HG03139 (cell line): ENCODE measurements at regions not wholly inside any gene's neighbourhood (a gene's known extent, or its start where the extent isn't known, plus 50 kb on each side); places are given as distances from the start of the nearest gene placed in this dataset.
"Not testable (repeated sequence)": the region's sequence is repeated elsewhere in the genome, so short reads cannot be mapped to it uniquely, and the experiment has no call there.

Source experiments
- ATAC-seq: cut with Tn5 transposase; IDR thresholded peaks from one replicate; pipeline ENCODE4 v1.9.1; 2021; ENCODE audit not compliant: unreplicated experiment

DNA sequence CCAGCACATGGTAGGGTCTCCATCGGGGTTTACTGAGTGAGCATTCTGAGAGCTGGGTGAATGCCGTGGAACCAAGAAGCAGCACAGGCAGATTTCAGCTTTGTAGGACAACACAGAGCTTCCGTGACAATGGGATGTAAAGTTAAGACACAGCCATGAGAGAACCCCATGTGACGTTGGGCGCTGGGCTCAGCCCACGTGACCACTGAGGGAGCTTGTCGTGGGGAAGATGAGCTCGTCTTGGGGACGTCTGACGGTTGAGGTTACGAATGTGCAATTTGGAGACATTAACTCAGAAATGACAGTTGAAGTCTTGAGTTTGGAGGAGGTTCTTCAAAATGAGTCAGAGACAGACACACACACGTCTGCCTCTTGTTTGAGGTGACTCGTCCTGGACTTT, 51.5 kb upstream of the MUC20 start:
- ATAC-seq, result not testable (repeated sequence)

DNA sequence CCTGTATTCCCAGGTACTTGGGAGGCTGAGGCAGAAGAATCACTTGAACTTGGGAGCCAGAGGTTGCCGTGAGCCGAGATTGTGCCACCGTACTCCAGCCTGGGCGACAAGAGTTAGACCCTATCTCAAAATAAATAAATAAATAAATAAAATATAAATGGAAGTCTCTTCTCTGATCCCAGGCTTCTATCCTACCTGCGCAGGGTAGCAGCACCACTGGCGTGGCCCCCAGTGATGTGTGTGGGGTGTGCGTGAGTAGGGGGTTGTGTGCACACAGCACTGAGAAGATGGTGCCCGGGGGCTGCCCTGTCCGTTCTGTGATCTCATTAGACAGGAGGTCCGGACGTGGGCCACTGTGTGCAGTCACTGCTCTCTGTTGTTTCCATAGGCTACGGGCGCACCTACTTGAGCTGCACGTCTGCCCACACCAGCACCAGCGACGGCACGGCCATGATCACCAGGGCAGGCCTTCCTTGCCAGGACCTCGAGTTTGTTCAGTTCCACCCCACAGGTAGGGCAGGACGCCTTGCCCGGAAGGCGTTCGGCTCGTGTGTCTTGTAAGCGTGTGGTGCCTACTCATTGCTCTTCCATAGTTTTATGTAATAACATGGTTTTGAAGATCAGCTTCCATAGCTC, 52.5 kb upstream of the MUC20 start:
- ATAC-seq, result not testable (repeated sequence)

DNA sequence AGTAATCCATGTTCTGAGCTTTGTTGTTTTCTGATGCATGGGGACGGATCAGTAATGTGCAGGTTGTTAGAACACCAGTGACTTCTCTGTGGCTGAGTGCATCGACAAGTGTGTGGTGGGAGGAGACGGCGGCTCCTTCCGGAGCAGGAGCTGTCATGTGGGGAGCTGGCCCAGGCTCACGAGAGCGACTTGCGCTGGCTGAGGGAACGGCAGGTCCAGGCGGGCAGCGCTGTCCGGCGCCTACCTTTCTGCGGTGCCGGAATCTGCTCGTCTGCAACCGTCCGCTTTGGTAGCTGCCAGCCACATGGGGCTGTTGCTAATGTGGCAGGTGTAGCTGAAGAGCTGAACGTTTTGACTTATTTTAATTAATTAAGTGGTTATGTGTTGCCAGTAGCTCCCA, 55.5 kb upstream of the MUC20 start:
- ATAC-seq, result not testable (repeated sequence)

DNA sequence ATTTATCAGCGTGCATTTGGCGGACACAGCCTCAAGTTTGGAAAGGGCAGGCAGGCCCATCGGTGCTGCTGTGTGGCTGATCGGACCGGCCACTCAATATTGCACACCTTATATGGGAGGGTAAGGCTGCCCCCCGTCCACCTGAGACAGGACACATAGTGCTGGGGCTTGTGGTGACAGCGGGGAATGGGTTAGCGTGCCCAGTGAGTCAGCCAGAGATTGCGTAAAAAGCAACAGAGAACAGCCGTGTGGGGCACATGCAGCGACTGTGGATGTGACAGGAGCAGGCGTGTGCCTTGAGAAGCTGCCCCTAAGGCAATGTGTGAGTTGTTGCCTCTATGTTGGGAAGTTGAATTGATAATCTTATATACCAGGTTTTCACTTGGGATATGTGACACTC, 56.6 kb upstream of the MUC20 start:
- not testable (repeated sequence) for ATAC-seq

DNA sequence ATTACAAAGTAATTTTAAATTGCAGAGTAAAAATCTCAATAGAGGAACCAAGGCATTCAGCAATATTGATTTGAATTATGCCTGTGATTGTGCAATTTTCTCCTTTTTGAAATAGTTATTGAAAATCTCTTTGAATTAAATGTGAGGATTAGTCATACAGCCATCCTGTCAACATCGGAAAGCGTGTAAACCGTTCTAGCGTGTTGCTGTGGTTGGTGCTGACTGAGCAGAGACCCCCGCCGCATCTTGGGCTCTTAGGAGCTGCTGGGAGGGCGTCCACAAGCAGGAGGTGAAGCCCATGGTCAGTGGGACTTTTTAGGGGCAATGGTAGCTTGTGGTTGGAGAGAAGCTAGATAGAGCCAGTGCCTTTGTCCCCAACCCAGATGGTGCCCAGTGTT, 61.6 kb upstream of the MUC20 start:
- not testable (repeated sequence) for ATAC-seq

DNA sequence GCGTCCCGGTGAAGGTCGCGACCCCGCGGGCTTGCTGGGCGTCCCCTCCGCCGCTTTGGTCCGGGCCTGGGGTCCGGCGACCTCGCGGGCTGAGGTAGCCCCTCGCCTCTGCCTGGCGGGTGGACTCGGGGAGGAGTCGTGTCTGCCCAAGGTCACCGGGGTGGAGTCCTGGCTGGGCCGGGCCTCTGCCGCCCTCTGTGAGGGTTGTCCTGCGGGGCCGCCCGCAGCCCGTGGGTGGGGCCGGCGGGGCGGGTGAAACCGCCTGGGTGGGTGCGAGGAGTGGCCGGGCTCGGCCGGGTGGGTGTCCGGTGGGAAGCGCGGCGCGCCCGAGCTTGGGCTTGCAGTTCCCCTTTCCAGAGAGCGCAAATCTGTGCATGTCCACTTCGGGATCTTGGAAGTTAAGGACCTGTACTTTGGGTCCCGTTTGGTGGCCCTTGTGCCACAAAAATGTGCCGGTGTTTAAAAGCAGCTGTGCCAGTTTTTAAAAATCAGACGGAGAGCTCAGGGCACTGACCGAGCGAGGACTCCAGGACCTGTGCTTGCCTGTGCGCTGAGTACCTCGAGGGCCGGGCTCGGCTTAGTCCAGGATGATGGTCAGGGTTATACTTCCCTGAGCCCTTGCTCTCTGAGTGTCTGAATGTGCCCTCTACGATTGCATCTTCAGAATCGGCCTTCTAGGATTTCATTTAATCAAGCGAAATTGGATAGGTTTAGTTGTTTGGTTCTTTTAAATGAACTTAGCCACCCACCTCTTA, 62.2 kb upstream of the MUC20 start:
- peak; percentile 34 for ATAC-seq

DNA sequence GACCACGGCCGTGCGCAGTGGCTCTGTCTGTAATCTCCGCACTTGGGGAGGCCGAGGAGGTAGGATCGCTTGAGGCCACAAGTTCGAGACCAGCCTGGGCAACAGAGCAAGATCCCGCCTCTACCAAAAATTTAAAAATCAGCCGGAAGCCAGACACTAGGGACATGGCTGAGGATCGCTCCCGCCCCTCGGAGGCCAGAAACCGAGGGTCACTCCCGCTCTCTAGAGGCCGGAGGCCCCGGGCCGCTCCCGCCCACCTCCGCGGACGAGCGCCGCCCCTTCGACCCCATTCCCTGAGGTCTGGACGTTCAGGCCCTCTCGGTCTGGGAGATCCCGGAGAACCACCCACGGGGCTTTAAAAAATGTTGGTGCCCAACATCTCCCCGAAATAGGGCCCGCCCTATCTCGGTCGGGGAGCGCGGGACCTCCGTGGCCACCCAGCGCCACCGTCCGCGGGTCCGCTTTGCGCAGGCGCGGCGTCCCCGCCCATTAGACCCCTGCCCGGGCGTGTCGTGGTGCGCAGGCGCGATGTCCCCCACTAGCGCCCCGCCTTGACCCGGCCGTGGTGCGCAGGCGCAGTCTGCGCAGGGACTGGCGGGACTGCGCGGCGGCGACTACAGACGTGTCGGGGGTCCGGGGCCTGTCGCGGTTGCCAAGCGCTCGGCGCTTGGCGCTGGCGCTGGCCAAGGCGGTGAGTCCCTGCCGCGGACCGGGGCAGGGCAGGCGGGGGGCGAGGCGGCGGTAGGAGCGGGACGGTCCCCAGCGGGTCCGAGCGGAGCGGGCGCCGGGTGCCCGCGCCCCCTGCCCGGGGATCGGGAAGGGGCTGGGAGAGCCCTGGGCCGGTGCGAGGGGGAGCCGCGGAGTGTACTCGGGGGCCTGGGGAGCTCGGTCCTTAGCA, 63.1 kb upstream of the MUC20 start:
- ATAC-seq, result peak; percentile 78

DNA sequence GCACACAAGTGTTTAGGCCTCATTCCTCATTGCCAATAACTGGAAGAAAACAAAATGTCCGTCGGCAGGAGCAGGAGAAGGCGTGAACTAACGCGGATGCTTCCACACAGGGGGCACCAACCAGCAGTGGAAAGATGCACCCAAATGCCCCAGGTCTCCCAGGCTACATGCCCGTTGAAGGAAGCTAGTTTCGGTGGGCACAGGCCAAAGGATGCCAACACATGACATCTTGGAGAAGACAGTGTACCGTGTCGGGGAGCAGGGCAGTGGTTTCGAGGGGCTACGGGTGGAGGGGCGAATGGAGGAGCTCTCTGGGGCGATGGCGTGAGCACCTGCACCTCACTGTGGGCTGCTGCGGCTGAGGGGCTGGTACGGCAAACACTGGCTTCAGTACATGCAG, 64.7 kb upstream of the MUC20 start:
- ATAC-seq, result not testable (repeated sequence)

DNA sequence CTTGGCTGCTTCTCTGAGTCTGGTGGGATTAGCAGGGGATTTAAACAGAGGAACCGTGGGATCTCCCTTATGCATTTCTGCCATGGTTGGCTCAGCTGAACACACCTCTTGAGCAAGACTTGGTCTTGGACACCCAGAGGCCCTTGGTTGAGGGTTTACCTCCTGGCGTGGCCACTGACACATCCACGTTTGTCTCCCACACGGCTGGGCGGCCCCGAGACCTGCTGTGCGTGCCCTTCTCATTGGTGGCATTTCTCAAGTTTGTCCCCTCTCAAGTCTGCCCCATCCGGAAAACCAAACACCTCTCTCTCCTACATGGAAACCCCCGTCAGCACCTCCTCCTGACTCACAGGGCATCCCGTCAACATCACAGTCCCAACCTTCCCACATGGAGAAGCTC, 66.0 kb upstream of the MUC20 start:
- not testable (repeated sequence) for ATAC-seq

DNA sequence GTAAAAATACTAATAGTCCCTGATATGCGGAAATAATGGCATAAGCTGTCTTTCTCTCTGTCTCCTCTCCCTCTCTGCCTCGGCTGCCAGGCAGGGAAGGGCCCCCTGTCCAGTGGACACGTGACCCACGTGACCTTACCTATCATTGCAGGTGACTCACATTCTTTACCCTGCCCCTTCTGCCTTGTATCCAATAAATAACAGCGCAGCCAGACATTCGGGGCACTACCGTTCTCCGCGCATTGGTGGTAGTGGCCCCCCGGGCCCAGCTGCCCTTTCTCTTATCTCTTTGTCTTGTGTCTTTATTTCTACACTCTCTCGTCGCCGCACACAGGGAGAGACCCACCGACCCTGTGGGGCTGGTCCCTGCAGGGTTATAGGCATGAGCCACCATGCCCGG, 66.6 kb upstream of the MUC20 start:
- not testable (repeated sequence) for ATAC-seq

DNA sequence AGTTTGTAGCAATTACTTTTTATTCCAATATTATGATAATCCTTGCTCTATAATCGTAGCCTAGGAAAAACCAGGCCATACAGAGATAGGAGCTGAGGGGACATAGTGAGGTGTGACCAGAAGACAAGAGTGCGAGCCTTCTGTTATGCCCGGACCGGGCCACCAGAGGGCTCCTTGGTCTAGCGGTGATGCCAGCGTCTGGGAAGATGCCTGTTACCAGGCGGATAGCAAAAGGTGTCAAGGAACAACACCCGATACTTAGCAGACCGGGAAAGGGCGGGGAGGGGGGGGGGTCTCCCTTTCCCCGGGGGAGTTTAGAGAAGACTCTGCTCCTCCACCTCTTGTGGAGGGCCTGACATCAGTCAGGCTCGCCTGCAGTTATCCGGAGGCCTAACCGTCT, 67.1 kb upstream of the MUC20 start:
- ATAC-seq, result not testable (repeated sequence)

DNA sequence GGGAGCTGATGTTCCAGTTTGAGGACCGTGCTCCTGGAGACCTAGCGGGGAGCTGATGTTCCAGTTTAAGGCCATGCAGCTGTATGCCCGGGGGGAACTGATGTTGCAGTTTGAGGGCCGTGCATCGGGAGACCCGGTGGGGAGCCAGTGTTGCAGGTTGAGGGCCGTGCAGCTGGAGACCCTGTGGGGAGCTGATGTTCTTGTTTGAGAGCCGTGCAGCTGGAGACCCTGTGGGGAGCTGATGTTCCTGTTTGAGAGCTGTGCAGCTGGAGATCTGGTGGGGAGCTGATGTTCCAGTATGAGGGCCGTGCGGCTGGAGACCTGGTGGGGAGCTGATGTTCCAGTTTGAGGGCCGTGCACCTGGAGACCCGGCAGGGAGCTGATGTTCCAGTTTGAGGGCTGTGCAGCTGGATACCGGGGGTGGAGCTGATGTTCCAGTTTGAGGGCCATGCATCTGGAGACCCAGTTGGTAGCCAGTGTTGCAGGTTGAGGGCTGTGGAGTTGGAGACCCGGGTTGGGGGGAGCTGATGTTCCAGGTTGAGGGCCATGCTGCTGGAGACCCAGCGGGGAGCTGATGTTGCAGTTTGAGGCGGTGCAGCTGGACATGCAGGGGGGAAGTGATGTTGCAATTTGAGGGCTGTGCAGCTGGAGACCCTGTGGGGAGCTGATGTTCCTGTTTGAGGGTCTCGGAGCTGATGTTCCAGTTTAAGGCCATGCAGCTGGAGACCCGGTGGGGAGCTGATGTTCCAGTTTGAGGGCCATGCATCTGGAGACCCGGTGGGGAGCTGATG, 64.4 kb upstream of the APOD start:
- not testable (repeated sequence) for ATAC-seq

DNA sequence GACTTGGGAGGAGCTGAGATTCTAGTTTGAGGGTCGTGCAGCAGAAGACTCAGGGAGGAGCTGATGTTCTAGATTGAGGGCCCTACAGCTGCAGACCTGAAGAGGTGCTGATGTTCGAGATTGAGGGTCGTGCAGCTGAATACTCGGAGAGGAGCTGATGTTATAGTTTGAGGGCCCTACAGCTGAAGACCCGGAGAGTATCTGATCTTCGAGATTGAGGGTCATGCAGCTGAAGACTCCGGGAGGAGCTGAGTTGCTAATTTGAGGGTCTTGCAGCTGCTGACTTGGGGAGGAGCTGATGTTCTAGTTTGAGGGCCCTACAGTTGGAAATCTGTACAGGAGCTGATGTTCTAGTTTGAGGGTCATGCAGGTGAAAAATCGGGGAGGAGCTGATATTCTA, 62.1 kb upstream of the APOD start:
- ATAC-seq, result not testable (repeated sequence)

DNA sequence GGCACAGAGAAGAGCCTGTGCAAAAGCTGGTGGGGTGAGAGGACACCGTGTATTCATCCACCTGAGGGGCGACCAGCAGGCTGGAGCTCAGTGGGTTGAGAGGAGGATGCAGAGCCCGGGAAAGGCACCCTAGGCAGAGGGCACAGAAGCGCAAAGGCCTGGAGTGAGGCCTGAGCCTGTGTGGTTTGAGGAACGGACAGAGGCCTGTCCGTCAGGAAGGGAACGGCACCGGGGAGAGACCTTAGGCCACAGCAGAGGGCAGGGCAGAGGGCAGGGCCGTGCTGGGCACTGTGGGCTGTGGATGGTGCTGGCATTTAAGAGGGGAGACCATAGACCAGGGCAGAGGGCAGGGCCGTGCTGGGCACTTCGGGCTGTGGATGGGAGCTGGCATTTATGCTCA, 59.5 kb upstream of the APOD start:
- not testable (repeated sequence) for ATAC-seq

DNA sequence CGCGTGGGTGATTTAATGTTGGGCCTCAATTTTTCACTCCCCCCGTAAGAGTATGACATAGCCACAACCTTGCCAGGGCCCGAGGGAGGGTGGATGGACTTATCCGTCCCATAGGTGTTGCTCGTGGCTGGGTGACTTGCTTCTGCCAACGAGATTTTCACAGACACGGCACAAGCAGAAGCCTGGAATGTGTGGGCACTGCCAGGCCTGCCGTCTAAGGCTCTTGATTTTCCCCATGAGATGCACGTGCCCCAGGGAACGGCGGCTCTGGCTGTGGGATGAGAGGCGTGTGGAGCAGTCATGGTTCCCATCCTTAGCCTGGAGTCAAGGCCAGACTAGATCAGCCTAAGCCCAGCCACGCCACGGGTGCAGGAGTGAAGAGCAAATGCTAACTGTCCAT, 58.6 kb upstream of the APOD start:
- not testable (repeated sequence) for ATAC-seq

DNA sequence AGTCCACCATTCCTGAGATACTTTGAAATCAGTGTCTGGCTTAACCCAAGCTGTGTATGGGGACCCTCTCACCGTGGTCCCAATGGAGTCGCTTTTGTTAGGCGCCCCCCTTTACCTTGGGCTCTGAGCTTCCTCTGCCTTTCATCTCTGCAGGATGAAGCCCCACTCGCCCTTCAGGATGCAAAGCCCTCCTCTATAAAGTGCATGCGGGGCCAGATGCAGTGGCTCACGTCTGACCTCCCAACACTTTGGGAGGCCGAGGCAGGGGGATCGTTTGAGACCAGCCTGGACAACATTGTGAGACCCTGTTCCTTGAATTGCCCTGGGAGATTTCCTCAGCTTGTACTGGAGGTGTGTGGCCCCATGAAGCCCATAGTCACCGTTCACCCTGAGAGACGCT, 54.7 kb upstream of the APOD start:
- not testable (repeated sequence) for ATAC-seq

DNA sequence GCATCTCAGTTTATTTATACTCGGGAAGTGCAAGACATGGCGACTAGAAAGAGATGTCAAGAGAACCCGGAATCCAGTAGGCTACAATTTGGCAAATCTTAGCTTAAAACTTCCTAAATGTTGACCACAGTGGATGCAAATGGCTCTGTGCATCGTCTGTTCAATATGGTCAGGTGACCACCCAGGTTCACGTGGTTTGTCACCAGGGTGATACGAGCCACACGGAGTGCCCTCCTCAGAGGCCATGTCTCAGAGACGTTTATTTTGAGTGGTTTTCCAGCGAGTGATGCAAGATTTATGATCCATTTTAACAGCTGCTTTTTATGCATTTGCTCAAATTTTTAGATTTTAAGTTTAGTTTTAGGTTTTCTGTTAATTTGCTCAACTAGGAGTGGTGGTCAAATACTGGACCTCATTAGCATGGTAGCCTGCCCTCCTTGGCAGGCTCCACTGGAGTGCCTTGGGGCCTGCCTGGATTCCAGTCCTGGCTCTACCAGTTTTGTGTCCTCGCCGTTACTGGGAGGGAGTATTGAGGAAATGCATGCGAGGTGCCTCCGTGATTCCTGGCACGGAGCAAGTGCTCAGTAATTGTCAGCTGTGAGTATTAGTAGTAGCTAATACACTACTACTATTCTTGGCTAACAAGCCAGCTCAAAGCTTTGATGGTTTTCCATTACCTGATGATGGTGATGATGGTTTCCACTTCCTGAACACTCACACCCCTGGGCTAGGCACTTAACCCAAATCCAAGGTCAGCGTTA, 53.9 kb upstream of the APOD start:
- ATAC-seq, result not testable (repeated sequence)

DNA sequence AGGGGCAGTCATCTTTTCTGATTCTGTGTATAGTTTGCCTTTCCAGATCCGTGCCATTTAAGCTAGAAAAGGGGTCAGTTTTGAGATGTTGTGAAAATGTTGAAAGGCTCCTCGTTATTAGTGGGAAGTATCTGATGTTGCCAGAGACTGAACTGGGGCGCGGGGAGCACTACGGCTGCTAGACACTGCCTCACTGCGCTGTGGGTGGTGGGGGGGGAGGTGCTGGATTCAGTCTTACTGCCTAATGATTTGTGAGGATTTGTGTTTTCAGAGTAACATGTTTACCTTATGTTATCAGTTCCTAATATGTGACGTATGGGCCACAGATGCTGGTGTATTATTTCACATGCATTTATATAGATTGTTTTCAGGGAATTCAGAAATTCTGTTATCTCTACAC, 53.3 kb upstream of the APOD start:
- ATAC-seq, result not testable (repeated sequence)

DNA sequence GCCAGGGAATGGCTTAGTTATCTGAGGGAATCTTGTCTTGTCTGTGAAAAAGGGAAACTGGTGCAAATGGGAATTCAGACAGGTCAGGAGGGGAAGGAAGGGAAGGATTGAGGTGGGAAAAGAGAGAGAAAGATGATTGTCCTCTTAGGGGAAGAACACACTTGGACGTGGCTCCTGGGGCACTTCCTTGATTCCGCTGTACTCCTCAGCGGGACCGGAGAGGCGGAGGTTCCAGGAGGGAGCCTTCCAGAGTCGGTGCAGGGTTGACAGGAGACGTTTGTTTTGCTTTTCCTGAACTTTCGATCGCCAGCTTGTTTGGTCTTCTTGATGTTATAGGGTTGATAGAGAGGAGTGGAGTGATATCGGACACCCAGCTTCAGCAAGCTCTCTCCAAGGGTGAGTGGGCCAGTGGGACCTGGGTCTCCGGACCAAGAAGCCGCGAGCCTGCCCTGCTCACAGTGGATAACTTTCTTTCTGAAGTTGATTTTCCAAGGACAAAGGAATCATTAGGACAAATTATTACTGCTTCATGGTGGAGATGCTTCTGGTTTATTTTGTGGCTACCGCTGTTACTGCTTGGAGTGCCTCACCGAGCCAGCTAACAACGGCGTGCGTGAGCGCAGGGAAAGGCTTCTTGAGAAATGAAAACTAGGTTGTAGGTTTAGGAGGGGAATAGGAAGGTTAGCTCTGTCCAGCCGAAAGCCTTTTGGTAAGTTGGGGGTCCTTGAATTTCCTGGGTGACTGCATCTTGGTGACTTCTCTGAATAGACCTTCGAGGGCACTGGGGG, 52.4 kb upstream of the APOD start:
- ATAC-seq, result not testable (repeated sequence)
